ENCODE measurements at regions not wholly inside any gene's neighbourhood (a gene's known extent, or its start where the extent isn't known, plus 50 kb on each side); places are given as distances from the start of the nearest gene placed in this dataset.

GRCh38 chr10:125355657-125356056, 195.3 kb upstream of the CTBP2 start:
- H3K27ac Mint-ChIP-seq (ENCODE audit: unreplicated experiment) = no peak overlapping the region
- TF ChIP-seq, protein P1, sequence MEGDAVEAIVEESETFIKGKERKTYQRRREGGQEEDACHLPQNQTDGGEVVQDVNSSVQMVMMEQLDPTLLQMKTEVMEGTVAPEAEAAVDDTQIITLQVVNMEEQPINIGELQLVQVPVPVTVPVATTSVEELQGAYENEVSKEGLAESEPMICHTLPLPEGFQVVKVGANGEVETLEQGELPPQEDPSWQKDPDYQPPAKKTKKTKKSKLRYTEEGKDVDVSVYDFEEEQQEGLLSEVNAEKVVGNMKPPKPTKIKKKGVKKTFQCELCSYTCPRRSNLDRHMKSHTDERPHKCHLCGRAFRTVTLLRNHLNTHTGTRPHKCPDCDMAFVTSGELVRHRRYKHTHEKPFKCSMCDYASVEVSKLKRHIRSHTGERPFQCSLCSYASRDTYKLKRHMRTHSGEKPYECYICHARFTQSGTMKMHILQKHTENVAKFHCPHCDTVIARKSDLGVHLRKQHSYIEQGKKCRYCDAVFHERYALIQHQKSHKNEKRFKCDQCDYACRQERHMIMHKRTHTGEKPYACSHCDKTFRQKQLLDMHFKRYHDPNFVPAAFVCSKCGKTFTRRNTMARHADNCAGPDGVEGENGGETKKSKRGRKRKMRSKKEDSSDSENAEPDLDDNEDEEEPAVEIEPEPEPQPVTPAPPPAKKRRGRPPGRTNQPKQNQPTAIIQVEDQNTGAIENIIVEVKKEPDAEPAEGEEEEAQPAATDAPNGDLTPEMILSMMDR (IDR thresholded peaks at IDR 0.05) = no peak
- no peaks in the 10 kb centered on the region for H3K4me1 Mint-ChIP-seq (ENCODE audit: low read depth)
- DNase-seq (ENCODE audit: low spot score) = no peak
- H3K36me3 Mint-ChIP-seq (ENCODE audit: low read depth) = no peaks in the 10 kb centered on the region
- H3K9me3 Mint-ChIP-seq (ENCODE audit: low read depth) = peaks cover 7% of the 10 kb centered on the region
- no peak overlapping the region for H3K4me3 Mint-ChIP-seq (ENCODE audit: unreplicated experiment)
- H3K27me3 Mint-ChIP-seq (ENCODE audit: low read depth) = peaks cover 10% of the 10 kb centered on the region

DNA sequence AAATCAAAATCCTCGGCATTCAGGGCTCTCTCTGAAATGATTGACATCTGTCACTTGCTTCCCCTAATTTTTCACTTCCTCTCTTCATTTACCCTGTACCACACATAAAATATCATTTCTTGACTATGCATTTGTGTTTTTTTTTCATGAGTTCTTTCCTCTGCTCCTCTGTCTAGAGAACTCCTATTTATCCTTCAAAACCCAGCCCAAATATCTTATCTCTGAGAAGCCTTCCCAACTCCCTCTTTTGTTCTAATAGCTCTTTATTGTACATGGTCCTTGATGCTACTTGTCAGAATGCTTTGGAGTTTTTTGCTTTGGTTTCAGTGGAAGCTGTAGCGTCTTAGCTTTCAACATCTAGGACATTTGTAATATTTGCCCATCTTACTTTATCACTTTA, 190.2 kb upstream of the CTBP2 start:
- Mint-ChIP-seq H3K9me3 (ENCODE audit: low read depth) (peaks cover 3% of the 10 kb centered on the region), H3K27me3 (ENCODE audit: low read depth) (peaks cover 3% of the 10 kb centered on the region), H3K4me3 (ENCODE audit: unreplicated experiment) (no peak overlapping the region), H3K4me1 (ENCODE audit: low read depth) (no peaks in the 10 kb centered on the region), H3K36me3 (ENCODE audit: low read depth) (no peaks in the 10 kb centered on the region), H3K27ac (ENCODE audit: unreplicated experiment) (no peak overlapping the region)
- TF ChIP-seq, protein P1 (IDR thresholded peaks at IDR 0.05) = no peak
- DNase-seq (ENCODE audit: low spot score) = no peak

- DNase-seq (ENCODE audit: low spot score) = no peak
- Mint-ChIP-seq H3K4me1 (ENCODE audit: low read depth) (peaks cover 4% of the 10 kb centered on the region), H3K4me3 (ENCODE audit: unreplicated experiment) (no peak overlapping the region), H3K36me3 (ENCODE audit: low read depth) (no peaks in the 10 kb centered on the region), H3K9me3 (ENCODE audit: low read depth) (peaks cover 3% of the 10 kb centered on the region), H3K27me3 (ENCODE audit: low read depth) (peaks cover 10% of the 10 kb centered on the region), H3K27ac (ENCODE audit: unreplicated experiment) (no peak overlapping the region)
- TF ChIP-seq, protein P1 (IDR thresholded peaks at IDR 0.05) = no peak
Observed at GRCh38 chr10:125348536-125348935, 188.2 kb upstream of the CTBP2 start.

DNA sequence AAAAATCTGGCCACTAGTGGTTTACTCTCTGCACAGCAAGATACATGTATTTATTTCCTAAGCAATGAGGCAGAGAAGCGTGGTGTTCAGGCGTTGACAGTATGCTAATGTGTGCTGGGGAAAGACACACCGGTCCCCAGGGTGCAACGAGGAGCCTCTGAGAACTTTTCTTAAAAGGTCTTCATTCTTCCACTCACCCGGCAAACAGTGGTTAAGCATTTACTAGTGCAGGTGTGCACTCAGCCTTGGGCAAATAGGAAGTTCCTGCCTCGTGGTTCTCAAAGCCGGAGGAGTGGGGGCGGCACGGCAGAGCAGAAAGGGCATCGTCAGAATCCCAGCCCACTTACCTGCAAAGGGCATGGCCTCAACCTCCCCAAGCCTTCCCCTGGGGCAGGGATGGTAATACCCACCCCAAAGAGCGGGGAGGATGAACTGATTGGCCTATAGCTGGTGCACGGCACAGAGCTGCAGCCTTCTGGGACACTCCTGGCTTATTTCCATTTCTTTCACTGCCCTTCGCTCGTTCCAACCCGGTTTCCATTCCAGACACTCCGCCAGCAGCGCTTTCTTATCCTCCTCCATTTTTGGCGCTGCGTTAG, 184.3 kb upstream of the CTBP2 start:
- Mint-ChIP-seq H3K27ac (ENCODE audit: unreplicated experiment) (no peak overlapping the region), H3K4me1 (ENCODE audit: low read depth) (peaks cover 4% of the 10 kb centered on the region), H3K27me3 (ENCODE audit: low read depth) (peaks cover 7% of the 10 kb centered on the region), H3K4me3 (ENCODE audit: unreplicated experiment) (no peak overlapping the region), H3K36me3 (ENCODE audit: low read depth) (no peaks in the 10 kb centered on the region), H3K9me3 (ENCODE audit: low read depth) (peaks cover 7% of the 10 kb centered on the region)
- DNase-seq (ENCODE audit: low spot score) = no peak
- TF ChIP-seq, protein P1 (IDR thresholded peaks at IDR 0.05) = no peak

DNA sequence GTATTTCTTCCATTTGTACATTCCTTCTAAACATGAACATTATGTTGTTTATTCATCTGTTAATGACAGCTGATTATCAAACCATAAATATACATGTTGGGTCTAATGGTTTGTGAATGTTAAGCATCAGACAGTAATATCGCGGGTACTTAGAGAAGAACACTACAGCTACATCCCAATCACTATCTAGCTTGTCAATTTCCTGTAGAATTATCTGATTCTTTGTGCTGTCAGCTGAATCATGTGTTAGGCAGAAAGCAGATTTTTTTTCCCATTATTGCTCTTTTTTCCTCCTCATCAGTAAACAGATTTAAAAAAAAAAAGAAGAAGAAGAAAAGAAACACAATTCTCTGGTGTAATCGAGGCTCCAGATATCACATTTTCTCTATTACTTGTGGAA, 183.6 kb upstream of the CTBP2 start:
- Mint-ChIP-seq H3K4me1 (ENCODE audit: low read depth) (peaks cover 4% of the 10 kb centered on the region), H3K4me3 (ENCODE audit: unreplicated experiment) (no peak overlapping the region), H3K27ac (ENCODE audit: unreplicated experiment) (no peak overlapping the region), H3K9me3 (ENCODE audit: low read depth) (peaks cover 9% of the 10 kb centered on the region), H3K36me3 (ENCODE audit: low read depth) (no peaks in the 10 kb centered on the region), H3K27me3 (ENCODE audit: low read depth) (peaks cover 7% of the 10 kb centered on the region)
- TF ChIP-seq, protein P1 (IDR thresholded peaks at IDR 0.05) = no peak
- no peak for DNase-seq (ENCODE audit: low spot score)
